Spleen (tissue), 7 donors: ENCODE measurements at regions not wholly inside any gene's neighbourhood (a gene's known extent, or its start where the extent isn't known, plus 50 kb on each side); places are given as distances from the start of the nearest gene placed in this dataset.

Experiments used
- POLR2A ChIP-seq, 3 donors: fragments of 450-650 bp; IDR thresholded peaks; one replicate each; pipeline ENCODE4 v1.5.1; 2017; ENCODE audit warnings: antibody characterized with exemption in 3 of 3, mild to moderate bottlenecking in 1 of 3
- POLR2AphosphoS5 ChIP-seq, 3 donors: sonication (generic); formaldehyde crosslinking; IDR thresholded peaks; one replicate each; pipeline ENCODE4 v1.5.1; 2017; ENCODE audit warnings: antibody characterized with exemption in 3 of 3
- TF ChIP-seq, protein P1 (sequence below), 11 experiments: fragments of 200-600 bp in 7 of 11; fragments of 450-650 bp in 4 of 11; sonication (generic) in 4 of 11; IDR thresholded peaks in 8 of 11; conservative IDR thresholded peaks in 3 of 11; 1 replicate in 7 of 11; 2 replicates in 4 of 11; pipeline versions ENCODE4 v1.4.0 to v1.8.0; 2016 to 2021; ENCODE audit warnings: antibody characterized with exemption in 11 of 11, inconsistent platforms in 4 of 11, mild to moderate bottlenecking in 1 of 11
- donor health status: DM: no; HTN: no; CAD: no; lungs with moderate emphysema.
- donor health status: DM: no; HTN: no; CAD: no.
- donor health status: DM: no; HTN: no; CAD: no.

GRCh38 chr16:79269211-79269863 lies 331.2 kb downstream of the MAF start:
- TF ChIP-seq, protein P1, sequence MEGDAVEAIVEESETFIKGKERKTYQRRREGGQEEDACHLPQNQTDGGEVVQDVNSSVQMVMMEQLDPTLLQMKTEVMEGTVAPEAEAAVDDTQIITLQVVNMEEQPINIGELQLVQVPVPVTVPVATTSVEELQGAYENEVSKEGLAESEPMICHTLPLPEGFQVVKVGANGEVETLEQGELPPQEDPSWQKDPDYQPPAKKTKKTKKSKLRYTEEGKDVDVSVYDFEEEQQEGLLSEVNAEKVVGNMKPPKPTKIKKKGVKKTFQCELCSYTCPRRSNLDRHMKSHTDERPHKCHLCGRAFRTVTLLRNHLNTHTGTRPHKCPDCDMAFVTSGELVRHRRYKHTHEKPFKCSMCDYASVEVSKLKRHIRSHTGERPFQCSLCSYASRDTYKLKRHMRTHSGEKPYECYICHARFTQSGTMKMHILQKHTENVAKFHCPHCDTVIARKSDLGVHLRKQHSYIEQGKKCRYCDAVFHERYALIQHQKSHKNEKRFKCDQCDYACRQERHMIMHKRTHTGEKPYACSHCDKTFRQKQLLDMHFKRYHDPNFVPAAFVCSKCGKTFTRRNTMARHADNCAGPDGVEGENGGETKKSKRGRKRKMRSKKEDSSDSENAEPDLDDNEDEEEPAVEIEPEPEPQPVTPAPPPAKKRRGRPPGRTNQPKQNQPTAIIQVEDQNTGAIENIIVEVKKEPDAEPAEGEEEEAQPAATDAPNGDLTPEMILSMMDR (IDR thresholded peaks at IDR 0.05 in 8 of 11, conservative IDR thresholded peaks at IDR 0.05 in 3 of 11) = no peak
- TF ChIP-seq POLR2AphosphoS5 (IDR thresholded peaks at IDR 0.05) = no peak
- no peak for TF ChIP-seq POLR2A (IDR thresholded peaks at IDR 0.05)
